ENCODE measurements at regions not wholly inside any gene's neighbourhood (a gene's known extent, or its start where the extent isn't known, plus 50 kb on each side); places are given as distances from the start of the nearest gene placed in this dataset.

DNA sequence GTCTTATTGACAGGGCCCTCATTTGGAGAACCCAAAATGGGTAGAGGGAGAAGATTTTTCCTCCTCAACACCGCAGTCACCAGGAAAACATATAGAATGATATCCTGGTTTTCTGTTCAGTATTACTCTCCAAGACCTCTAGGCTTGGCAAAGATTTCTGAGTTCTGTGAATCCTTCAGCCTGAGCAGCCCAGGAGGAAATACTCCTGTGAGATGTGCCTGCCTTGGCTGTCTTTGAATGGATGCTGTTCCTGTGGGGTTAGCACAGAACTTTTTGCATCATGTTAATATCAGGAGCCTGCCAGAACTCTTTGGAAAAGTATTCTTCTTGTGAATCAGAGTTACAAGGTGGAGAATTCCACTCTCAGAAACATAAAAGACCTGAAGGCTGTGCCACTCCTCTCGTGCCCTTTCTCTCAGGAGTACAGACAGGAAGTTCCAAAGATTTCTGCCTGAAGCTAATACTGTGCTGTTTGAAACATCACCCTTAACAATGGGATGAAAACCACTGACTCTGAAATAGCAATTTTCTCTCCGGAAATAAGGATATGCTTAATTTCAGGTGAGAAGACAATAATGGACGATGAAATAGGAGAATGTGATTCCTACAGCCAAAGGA is 520.1 kb upstream of the NBEA start:
- no peak overlapping the region for H3K27ac ChIP-seq (ENCODE audit: low read depth in 1 of 2, low read length in 2 of 2)
- no peak overlapping the region for H3K4me3 Mint-ChIP-seq
- H3K4me2 ChIP-seq (replicated peaks; ENCODE audit: extremely low read depth, low read length, poor library complexity, severe bottlenecking) = no peak overlapping the region
- no peaks in the 10 kb centered on the region for H3K27me3 Mint-ChIP-seq (ENCODE audit: low read depth in 3 of 3)
- H3K79me2 ChIP-seq (ENCODE audit: insufficient read depth, low read length) = no peaks in the 10 kb centered on the region
- no peaks in the 10 kb centered on the region for H3K36me3 Mint-ChIP-seq
- no peak overlapping the region for H2AFZ ChIP-seq (ENCODE audit: insufficient read depth, low read depth, low read length, poor library complexity, severe bottlenecking)
- H3K9me3 Mint-ChIP-seq = peaks cover 2 to 20% (median 13%) of the 10 kb centered on the region in 7 donors
- no peaks in the 10 kb centered on the region for H3K36me3 ChIP-seq (replicated peaks in 1 of 2; ENCODE audit: control insufficient read depth in 1 of 2, insufficient read depth in 2 of 2, low read length in 2 of 2)
- intact Hi-C loops (cut with micrococcal nuclease) = no loop called here
- H3K27me3 ChIP-seq (ENCODE audit: control insufficient read depth in 2 of 2, insufficient read depth in 2 of 2, low read length in 2 of 2) = no peaks in the 10 kb centered on the region
- DNase-seq = no peak
- no peak overlapping the region for H3K4me3 ChIP-seq (replicated peaks in 1 of 3; ENCODE audit: low read depth in 2 of 3, low read length in 3 of 3)
- TF ChIP-seq CTCF (IDR thresholded peaks at IDR 0.05) = no peak
- no peaks in the 10 kb centered on the region for H3K4me1 Mint-ChIP-seq
- H4K20me1 ChIP-seq (ENCODE audit: insufficient read depth, low read length) = no peaks in the 10 kb centered on the region
- H3K9me3 ChIP-seq (replicated peaks in 1 of 2; ENCODE audit: control insufficient read depth in 1 of 2, insufficient read depth in 1 of 2, low read length in 2 of 2) = peaks cover 23 to 32% of the 10 kb centered on the region in 2 donors
- WGBS (ENCODE audit: insufficient coverage) = 20% methylated on average over 1 of the region's 4 CpGs
- H3K9ac ChIP-seq (ENCODE audit: insufficient read depth, low read length, poor library complexity, severe bottlenecking) = no peak overlapping the region
- no peaks in the 10 kb centered on the region for H3K4me1 ChIP-seq (ENCODE audit: control insufficient read depth in 1 of 2, insufficient read depth in 2 of 2, low read length in 2 of 2)
- no peak overlapping the region for H3K27ac Mint-ChIP-seq

DNA sequence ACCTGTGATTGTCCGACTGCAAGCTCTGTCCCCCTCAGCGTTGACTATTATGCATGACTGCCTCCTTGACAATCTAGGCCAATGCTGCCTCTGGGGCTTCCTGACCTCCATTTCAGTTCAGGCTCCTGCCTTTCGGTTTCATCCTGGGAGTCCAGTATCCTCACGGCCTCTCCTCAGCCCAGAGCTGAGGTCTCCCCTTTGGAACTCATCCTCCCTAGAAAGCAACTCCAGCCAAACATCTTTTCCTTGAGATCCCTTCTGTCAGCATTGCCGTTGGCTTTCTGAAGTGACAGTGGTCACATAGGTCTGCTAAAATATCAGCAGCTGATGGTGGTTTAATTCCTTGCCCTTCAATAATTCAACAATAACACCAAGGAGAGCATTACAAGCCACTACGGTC is 519.1 kb upstream of the NBEA start:
- intact Hi-C loops (cut with micrococcal nuclease) = no loop called here
- peaks cover 2 to 20% (median 13%) of the 10 kb centered on the region in 7 donors for H3K9me3 Mint-ChIP-seq
- no peaks in the 10 kb centered on the region for H3K79me2 ChIP-seq (ENCODE audit: insufficient read depth, low read length)
- no peaks in the 10 kb centered on the region for H3K36me3 Mint-ChIP-seq
- peaks cover 21 to 32% of the 10 kb centered on the region in 2 donors for H3K9me3 ChIP-seq (replicated peaks in 1 of 2; ENCODE audit: control insufficient read depth in 1 of 2, insufficient read depth in 1 of 2, low read length in 2 of 2)
- TF ChIP-seq CTCF (IDR thresholded peaks at IDR 0.05) = no peak
- H3K27ac Mint-ChIP-seq = no peak overlapping the region
- H2AFZ ChIP-seq (ENCODE audit: insufficient read depth, low read depth, low read length, poor library complexity, severe bottlenecking) = no peak overlapping the region
- no peaks in the 10 kb centered on the region for H3K27me3 ChIP-seq (ENCODE audit: control insufficient read depth in 2 of 2, insufficient read depth in 2 of 2, low read length in 2 of 2)
- no peaks in the 10 kb centered on the region for H3K36me3 ChIP-seq (replicated peaks in 1 of 2; ENCODE audit: control insufficient read depth in 1 of 2, insufficient read depth in 2 of 2, low read length in 2 of 2)
- H3K4me2 ChIP-seq (replicated peaks; ENCODE audit: extremely low read depth, low read length, poor library complexity, severe bottlenecking) = no peak overlapping the region
- H4K20me1 ChIP-seq (ENCODE audit: insufficient read depth, low read length) = no peaks in the 10 kb centered on the region
- no peaks in the 10 kb centered on the region for H3K4me1 Mint-ChIP-seq
- H3K27ac ChIP-seq (ENCODE audit: low read depth in 1 of 2, low read length in 2 of 2) = no peak overlapping the region
- no peak overlapping the region for H3K4me3 ChIP-seq (replicated peaks in 1 of 3; ENCODE audit: low read depth in 2 of 3, low read length in 3 of 3)
- H3K27me3 Mint-ChIP-seq (ENCODE audit: low read depth in 3 of 3) = no peaks in the 10 kb centered on the region
- no peak for DNase-seq
- no peak overlapping the region for H3K4me3 Mint-ChIP-seq
- no peaks in the 10 kb centered on the region for H3K4me1 ChIP-seq (ENCODE audit: control insufficient read depth in 1 of 2, insufficient read depth in 2 of 2, low read length in 2 of 2)
- 90% methylated on average over 5 of the region's 6 CpGs for WGBS (ENCODE audit: insufficient coverage)
- H3K9ac ChIP-seq (ENCODE audit: insufficient read depth, low read length, poor library complexity, severe bottlenecking) = no peak overlapping the region
